Limb (tissue), 2 donors: ENCODE measurements at regions not wholly inside any gene's neighbourhood (a gene's known extent, or its start where the extent isn't known, plus 50 kb on each side); places are given as distances from the start of the nearest gene placed in this dataset.

Experiments used
- DNase-seq, 2 donors: peaks; one replicate each; pipeline ENCODE4 v3.0.0-alpha.2; 2016; ENCODE audit errors: extremely low spot score in 2 of 2

GRCh38 chr16:65196420-65197075, 74.7 kb upstream of the CDH11 start:
- peak in 1 of 2 donors; percentile 8 for DNase-seq

GRCh38 chr16:65195998-65196397, 74.1 kb upstream of the CDH11 start:
- peak in 1 of 2 donors; percentile 67 for DNase-seq

- DNase-seq = no peak
Measured at GRCh38 chr16:65185241-65185778, 63.4 kb upstream of the CDH11 start.

GRCh38 chr16:65181071-65181561, 59.3 kb upstream of the CDH11 start:
- peak in 1 of 2 donors; percentile 81 for DNase-seq

GRCh38 chr16:65178151-65178550, 56.3 kb upstream of the CDH11 start:
- no peak for DNase-seq

- no peak for DNase-seq
Measured at GRCh38 chr16:65176603-65177002, 54.7 kb upstream of the CDH11 start.

GRCh38 chr16:65172356-65172755, 50.5 kb upstream of the CDH11 start:
- no peak for DNase-seq
